Liver (tissue), 3 donors: ENCODE measurements at regions not wholly inside any gene's neighbourhood (a gene's known extent, or its start where the extent isn't known, plus 50 kb on each side); places are given as distances from the start of the nearest gene placed in this dataset.

Experiments used
- EGR1 ChIP-seq, 2 donors: IDR thresholded peaks; 2 replicates each; pipeline ENCODE4 v1.6.1; 2016 to 2018; ENCODE audit warnings: antibody characterized with exemption in 2 of 2, low read depth in 2 of 2
- JUND ChIP-seq, 2 donors: IDR thresholded peaks; 2 replicates each; pipeline ENCODE4 v1.6.1; 2016; ENCODE audit warnings: antibody characterized with exemption in 2 of 2
- TAF1 ChIP-seq: conservative IDR thresholded peaks from 2 replicates; pipeline ENCODE4 v1.6.1; 2016; ENCODE audit warnings: antibody characterized with exemption, mild to moderate bottlenecking
- YY1 ChIP-seq: IDR thresholded peaks from 2 replicates; pipeline ENCODE4 v1.6.1; 2016; ENCODE audit warnings: antibody characterized with exemption, mild to moderate bottlenecking
- TF ChIP-seq, protein P1 (sequence below): fragments of 150-350 bp; IDR thresholded peaks from 2 replicates; pipeline ENCODE4 v1.5.1; 2017; ENCODE audit warnings: improper control_type of control experiment, low read depth, low read length; ENCODE audit not compliant: missing input control
- TF ChIP-seq, protein P2 (sequence below): IDR thresholded peaks from 2 replicates; pipeline ENCODE4 v1.6.1; 2016; ENCODE audit warnings: antibody characterized with exemption, mild to moderate bottlenecking
- TF ChIP-seq, protein P3 (sequence below): IDR thresholded peaks from 2 replicates; pipeline ENCODE4 v1.6.1; 2016; ENCODE audit warnings: antibody characterized with exemption
- donor health status: healthy.
- donor health status: healthy.

DNA sequence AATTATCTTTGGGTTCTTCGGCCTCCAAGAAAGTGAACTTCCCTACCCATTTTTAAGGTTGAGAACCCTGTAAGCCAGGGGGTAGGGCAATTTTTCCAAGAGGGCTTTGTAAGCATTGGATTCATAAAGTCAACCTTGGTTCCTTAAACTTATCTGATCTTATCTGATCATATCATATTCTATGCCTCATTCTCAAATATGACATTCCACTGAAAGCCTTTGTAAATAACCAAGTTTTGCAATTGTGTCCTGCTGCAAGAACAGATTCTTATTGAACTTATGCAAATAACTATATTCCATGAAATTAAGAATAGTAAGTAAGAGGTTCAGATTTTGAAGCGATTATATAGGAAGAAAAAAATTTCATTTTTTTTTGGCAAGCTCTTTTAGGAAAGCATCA, 649.5 kb downstream of the LRRC70 start:
- TF ChIP-seq, protein P1, sequence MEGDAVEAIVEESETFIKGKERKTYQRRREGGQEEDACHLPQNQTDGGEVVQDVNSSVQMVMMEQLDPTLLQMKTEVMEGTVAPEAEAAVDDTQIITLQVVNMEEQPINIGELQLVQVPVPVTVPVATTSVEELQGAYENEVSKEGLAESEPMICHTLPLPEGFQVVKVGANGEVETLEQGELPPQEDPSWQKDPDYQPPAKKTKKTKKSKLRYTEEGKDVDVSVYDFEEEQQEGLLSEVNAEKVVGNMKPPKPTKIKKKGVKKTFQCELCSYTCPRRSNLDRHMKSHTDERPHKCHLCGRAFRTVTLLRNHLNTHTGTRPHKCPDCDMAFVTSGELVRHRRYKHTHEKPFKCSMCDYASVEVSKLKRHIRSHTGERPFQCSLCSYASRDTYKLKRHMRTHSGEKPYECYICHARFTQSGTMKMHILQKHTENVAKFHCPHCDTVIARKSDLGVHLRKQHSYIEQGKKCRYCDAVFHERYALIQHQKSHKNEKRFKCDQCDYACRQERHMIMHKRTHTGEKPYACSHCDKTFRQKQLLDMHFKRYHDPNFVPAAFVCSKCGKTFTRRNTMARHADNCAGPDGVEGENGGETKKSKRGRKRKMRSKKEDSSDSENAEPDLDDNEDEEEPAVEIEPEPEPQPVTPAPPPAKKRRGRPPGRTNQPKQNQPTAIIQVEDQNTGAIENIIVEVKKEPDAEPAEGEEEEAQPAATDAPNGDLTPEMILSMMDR = no peak
- TF ChIP-seq, protein P2, sequence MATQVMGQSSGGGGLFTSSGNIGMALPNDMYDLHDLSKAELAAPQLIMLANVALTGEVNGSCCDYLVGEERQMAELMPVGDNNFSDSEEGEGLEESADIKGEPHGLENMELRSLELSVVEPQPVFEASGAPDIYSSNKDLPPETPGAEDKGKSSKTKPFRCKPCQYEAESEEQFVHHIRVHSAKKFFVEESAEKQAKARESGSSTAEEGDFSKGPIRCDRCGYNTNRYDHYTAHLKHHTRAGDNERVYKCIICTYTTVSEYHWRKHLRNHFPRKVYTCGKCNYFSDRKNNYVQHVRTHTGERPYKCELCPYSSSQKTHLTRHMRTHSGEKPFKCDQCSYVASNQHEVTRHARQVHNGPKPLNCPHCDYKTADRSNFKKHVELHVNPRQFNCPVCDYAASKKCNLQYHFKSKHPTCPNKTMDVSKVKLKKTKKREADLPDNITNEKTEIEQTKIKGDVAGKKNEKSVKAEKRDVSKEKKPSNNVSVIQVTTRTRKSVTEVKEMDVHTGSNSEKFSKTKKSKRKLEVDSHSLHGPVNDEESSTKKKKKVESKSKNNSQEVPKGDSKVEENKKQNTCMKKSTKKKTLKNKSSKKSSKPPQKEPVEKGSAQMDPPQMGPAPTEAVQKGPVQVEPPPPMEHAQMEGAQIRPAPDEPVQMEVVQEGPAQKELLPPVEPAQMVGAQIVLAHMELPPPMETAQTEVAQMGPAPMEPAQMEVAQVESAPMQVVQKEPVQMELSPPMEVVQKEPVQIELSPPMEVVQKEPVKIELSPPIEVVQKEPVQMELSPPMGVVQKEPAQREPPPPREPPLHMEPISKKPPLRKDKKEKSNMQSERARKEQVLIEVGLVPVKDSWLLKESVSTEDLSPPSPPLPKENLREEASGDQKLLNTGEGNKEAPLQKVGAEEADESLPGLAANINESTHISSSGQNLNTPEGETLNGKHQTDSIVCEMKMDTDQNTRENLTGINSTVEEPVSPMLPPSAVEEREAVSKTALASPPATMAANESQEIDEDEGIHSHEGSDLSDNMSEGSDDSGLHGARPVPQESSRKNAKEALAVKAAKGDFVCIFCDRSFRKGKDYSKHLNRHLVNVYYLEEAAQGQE = no peak
- TF ChIP-seq, protein P3, sequence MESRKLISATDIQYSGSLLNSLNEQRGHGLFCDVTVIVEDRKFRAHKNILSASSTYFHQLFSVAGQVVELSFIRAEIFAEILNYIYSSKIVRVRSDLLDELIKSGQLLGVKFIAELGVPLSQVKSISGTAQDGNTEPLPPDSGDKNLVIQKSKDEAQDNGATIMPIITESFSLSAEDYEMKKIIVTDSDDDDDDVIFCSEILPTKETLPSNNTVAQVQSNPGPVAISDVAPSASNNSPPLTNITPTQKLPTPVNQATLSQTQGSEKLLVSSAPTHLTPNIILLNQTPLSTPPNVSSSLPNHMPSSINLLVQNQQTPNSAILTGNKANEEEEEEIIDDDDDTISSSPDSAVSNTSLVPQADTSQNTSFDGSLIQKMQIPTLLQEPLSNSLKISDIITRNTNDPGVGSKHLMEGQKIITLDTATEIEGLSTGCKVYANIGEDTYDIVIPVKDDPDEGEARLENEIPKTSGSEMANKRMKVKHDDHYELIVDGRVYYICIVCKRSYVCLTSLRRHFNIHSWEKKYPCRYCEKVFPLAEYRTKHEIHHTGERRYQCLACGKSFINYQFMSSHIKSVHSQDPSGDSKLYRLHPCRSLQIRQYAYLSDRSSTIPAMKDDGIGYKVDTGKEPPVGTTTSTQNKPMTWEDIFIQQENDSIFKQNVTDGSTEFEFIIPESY = no peak
- TF ChIP-seq TAF1 (no peak), JUND (IDR thresholded peaks at IDR 0.05) (no peak), YY1 (no peak), EGR1 (IDR thresholded peaks at IDR 0.05; ENCODE audit: low read depth in 2 of 2) (no peak)
